ENCODE measurements at regions not wholly inside any gene's neighbourhood (a gene's known extent, or its start where the extent isn't known, plus 50 kb on each side); places are given as distances from the start of the nearest gene placed in this dataset.

GRCh38 chr3:29189328-29189727 lies 91.5 kb upstream of the RBMS3 start:
- no peak for DNase-seq

GRCh38 chr3:29194139-29194538 lies 86.7 kb upstream of the RBMS3 start:
- no peak for DNase-seq

- no peak for DNase-seq
Observed at GRCh38 chr3:29195056-29195455, 85.8 kb upstream of the RBMS3 start.

GRCh38 chr3:29201604-29202003 lies 79.3 kb upstream of the RBMS3 start:
- no peak for DNase-seq

GRCh38 chr3:29202378-29202777 lies 78.5 kb upstream of the RBMS3 start:
- DNase-seq = no peak

- no peak for DNase-seq
Observed at GRCh38 chr3:29203851-29204250, 77.0 kb upstream of the RBMS3 start.

GRCh38 chr3:29207427-29207826 lies 73.4 kb upstream of the RBMS3 start:
- no peak for DNase-seq

GRCh38 chr3:29212789-29213433 lies 68.0 kb upstream of the RBMS3 start:
- no peak for DNase-seq

- DNase-seq = no peak
Observed at GRCh38 chr3:29214009-29214658, 66.7 kb upstream of the RBMS3 start.

GRCh38 chr3:29215948-29216347 lies 64.9 kb upstream of the RBMS3 start:
- no peak for DNase-seq

- DNase-seq = no peak
Observed at GRCh38 chr3:29226706-29227105, 54.2 kb upstream of the RBMS3 start.

- no peak for DNase-seq
Observed at GRCh38 chr3:29227307-29227706, 53.6 kb upstream of the RBMS3 start.
